Ishikawa (cell line): ENCODE measurements at regions not wholly inside any gene's neighbourhood (a gene's known extent, or its start where the extent isn't known, plus 50 kb on each side); places are given as distances from the start of the nearest gene placed in this dataset.

ENCODE experiments used
- CEBPB ChIP-seq: IDR thresholded peaks from 2 replicates; pipeline ENCODE4 v1.6.1; 2012
- CREB1 ChIP-seq: IDR thresholded peaks from 2 replicates; pipeline ENCODE4 v1.6.1; 2012; ENCODE audit warnings: low read depth
- EGR1 ChIP-seq: IDR thresholded peaks from 2 replicates; pipeline ENCODE4 v1.6.1; 2012
- EP300 ChIP-seq: IDR thresholded peaks from 2 replicates; pipeline ENCODE4 v1.6.1; 2012; ENCODE audit warnings: borderline replicate concordance
- FOXM1 ChIP-seq: IDR thresholded peaks from 2 replicates; pipeline ENCODE4 v1.6.1; 2012; ENCODE audit warnings: low read depth, borderline replicate concordance
- MAX ChIP-seq: IDR thresholded peaks from 2 replicates; pipeline ENCODE4 v1.6.1; 2012
- NFIC ChIP-seq: IDR thresholded peaks from 2 replicates; pipeline ENCODE4 v1.6.1; 2012
- RAD21 ChIP-seq: IDR thresholded peaks from 2 replicates; pipeline ENCODE4 v1.6.1; 2012; ENCODE audit warnings: low read depth
- REST ChIP-seq: IDR thresholded peaks from 2 replicates; pipeline ENCODE4 v1.6.1; 2012; ENCODE audit warnings: low read depth, mild to moderate bottlenecking
- TAF1 ChIP-seq: IDR thresholded peaks from 2 replicates; pipeline ENCODE4 v1.6.1; 2012; ENCODE audit warnings: low read depth, mild to moderate bottlenecking
- TCF12 ChIP-seq: IDR thresholded peaks from 2 replicates; pipeline ENCODE4 v1.6.1; 2012; ENCODE audit warnings: low read depth
- TEAD4 ChIP-seq: IDR thresholded peaks from 2 replicates; pipeline ENCODE4 v1.6.1; 2012
- USF1 ChIP-seq: IDR thresholded peaks from 2 replicates; pipeline ENCODE4 v1.6.1; 2012
- YY1 ChIP-seq: IDR thresholded peaks from 2 replicates; pipeline ENCODE4 v1.6.1; 2012; ENCODE audit warnings: low read depth
- ZBTB7A ChIP-seq: IDR thresholded peaks from 2 replicates; pipeline ENCODE4 v1.6.1; 2012; ENCODE audit warnings: low read depth

GRCh38 chr2:223477318-223477717 is 124.8 kb downstream of the SCG2 start:
- TF ChIP-seq MAX (no peak), NFIC (no peak), USF1 (no peak), RAD21 (no peak), ZBTB7A (no peak), EGR1 (no peak), TEAD4 (no peak), TCF12 (no peak), FOXM1 (no peak), YY1 (no peak), EP300 (no peak), CEBPB (no peak), REST (no peak), CREB1 (no peak), TAF1 (no peak)

- TF ChIP-seq YY1 (no peak), RAD21 (no peak), EP300 (no peak), ZBTB7A (no peak), REST (no peak), FOXM1 (no peak), MAX (no peak), TCF12 (no peak), TEAD4 (no peak), CREB1 (no peak), USF1 (no peak), TAF1 (no peak), NFIC (no peak), EGR1 (no peak), CEBPB (no peak)
Measured at GRCh38 chr2:223481486-223481885, 120.7 kb downstream of the SCG2 start.

- TF ChIP-seq TCF12 (no peak), REST (no peak), EGR1 (no peak), CEBPB (no peak), NFIC (no peak), RAD21 (no peak), FOXM1 (no peak), MAX (no peak), CREB1 (no peak), TAF1 (no peak), EP300 (no peak), YY1 (no peak), TEAD4 (no peak), USF1 (no peak)
Measured at GRCh38 chr2:223486751-223487150, 115.4 kb downstream of the SCG2 start.
